ENCODE measurements at regions not wholly inside any gene's neighbourhood (a gene's known extent, or its start where the extent isn't known, plus 50 kb on each side); places are given as distances from the start of the nearest gene placed in this dataset.
A peak's percentile ranks its signal among the peaks of the same experiment; 100 is the strongest.
"Not testable (repeated sequence)": the region's sequence is repeated elsewhere in the genome, so short reads cannot be mapped to it uniquely, and the experiment has no call there.

DNA sequence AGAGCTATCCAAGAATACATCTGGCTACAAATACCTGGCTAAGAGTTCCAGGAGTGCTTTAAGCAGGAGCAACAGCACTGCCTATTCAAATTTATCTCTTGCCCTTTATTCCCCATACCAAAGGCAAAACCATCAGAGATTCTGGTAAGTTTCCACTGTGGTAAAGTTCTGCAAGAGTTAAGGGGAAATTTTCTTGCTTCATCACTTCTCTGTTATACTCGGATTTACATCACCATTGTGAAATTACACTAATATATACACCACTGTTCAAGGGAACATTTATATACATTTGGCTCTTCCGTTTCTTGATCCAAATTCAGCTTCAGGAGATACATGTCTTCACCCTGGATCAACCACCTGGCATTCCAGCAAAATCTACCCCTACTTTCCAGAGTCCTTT lies 70.8 kb upstream of the PTPN13 start:
- Histone ChIP-seq H3K36me3 (ENCODE audit: insufficient read depth, low read length) (no peaks in the 10 kb centered on the region), H3K4me3 (no peak overlapping the region), H3K27ac (no peak overlapping the region), H3K9me3 (ENCODE audit: low read depth, low read length) (peaks cover 8% of the 10 kb centered on the region), H3K9ac (ENCODE audit: insufficient read length) (no peak overlapping the region)
- TF ChIP-seq POLR2AphosphoS5 (IDR thresholded peaks at IDR 0.05; ENCODE audit: borderline replicate concordance, low read depth, low read length) = no peak
- TF ChIP-seq FOXP2 (optimal IDR thresholded peaks at IDR 0.05; ENCODE audit: control extremely low read depth, extremely low read length, insufficient read depth) = no peak
- no peak for TF ChIP-seq EZH2 (IDR thresholded peaks at IDR 0.05)
- no peak for DNase-seq (ENCODE audit: low read depth, low spot score)

DNA sequence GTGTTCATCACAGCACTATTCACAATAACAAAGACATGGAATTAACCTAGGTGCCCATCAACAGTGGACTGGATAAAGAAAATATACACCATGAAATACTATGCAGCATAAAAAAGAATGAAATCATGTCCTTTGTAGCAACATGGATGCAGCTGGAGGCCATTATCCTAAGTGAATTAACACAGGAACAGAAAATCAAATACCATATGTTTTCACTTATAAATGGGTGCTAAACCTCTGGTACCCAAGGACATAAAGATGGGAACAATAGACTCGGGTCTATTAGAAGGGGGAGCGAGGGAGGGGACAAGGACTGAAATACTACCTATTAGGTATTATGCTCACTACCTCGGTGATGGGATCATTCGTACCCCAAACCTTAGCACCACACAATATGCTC lies 66.4 kb upstream of the PTPN13 start:
- H3K27ac ChIP-seq; DNase-seq (ENCODE audit: low read depth, low spot score); H3K9me3 ChIP-seq (ENCODE audit: low read depth, low read length); H3K9ac ChIP-seq (ENCODE audit: insufficient read length); H3K36me3 ChIP-seq (ENCODE audit: insufficient read depth, low read length); H3K4me3 ChIP-seq: not testable (repeated sequence)

DNA sequence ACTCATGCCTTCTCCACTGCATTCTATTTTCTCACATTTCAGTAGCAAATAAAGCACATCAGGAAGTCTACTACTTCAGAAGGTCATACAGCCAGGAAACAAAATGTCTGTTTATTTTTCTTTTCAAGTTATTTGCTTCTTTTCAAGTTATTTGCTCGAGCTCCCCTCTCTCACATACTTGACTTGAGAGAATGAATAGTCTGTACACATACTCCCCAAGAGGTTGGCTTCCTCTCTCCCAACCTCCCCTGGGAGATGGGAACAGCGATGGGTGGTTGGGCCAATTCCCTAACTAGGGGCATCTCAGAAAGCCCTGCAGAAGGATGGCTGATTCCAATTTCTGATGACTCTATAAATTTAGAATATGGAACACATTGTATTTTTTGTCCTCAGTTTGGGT lies 64.7 kb upstream of the PTPN13 start:
- Histone ChIP-seq H3K4me3 (no peak overlapping the region), H3K27ac (no peak overlapping the region), H3K9me3 (ENCODE audit: low read depth, low read length) (no peaks in the 10 kb centered on the region; the same call in 1 of the 2 replicates), H3K9ac (ENCODE audit: insufficient read length) (no peak overlapping the region), H3K36me3 (ENCODE audit: insufficient read depth, low read length) (no peaks in the 10 kb centered on the region)
- no peak for DNase-seq (ENCODE audit: low read depth, low spot score)
- no peak for TF ChIP-seq EZH2 (IDR thresholded peaks at IDR 0.05)
- TF ChIP-seq POLR2AphosphoS5 (IDR thresholded peaks at IDR 0.05; ENCODE audit: borderline replicate concordance, low read depth, low read length) = no peak
- no peak for TF ChIP-seq FOXP2 (optimal IDR thresholded peaks at IDR 0.05; ENCODE audit: control extremely low read depth, extremely low read length, insufficient read depth)

DNA sequence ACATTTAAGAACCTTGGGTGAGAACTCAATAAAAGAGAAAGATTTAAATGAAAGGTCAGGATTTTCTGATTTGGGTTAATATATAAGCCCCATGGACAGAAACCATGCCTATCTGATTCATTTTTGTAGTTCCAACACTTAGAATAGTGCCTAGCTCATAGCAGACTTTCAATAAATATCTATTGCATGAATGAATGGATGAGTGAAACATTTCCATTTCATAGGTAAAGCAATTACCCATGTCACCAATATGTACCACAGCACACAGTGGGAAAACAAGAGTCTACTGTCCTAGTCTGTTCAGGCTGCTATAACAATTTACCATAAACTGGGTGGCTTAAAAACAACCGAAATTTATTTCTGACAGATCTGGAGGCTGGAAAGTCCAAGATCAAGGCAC lies 63.9 kb upstream of the PTPN13 start:
- no peak overlapping the region for H3K4me3 ChIP-seq
- H3K27ac ChIP-seq = no peak overlapping the region
- H3K9ac ChIP-seq (ENCODE audit: insufficient read length) = no peak overlapping the region
- no peaks in the 10 kb centered on the region for H3K36me3 ChIP-seq (ENCODE audit: insufficient read depth, low read length)
- H3K9me3 ChIP-seq (ENCODE audit: low read depth, low read length) = no peaks in the 10 kb centered on the region; the same call in 1 of the 2 replicates
- no peak for DNase-seq (ENCODE audit: low read depth, low spot score)
- TF ChIP-seq EZH2 (IDR thresholded peaks at IDR 0.05) = no peak
- no peak for TF ChIP-seq POLR2AphosphoS5 (IDR thresholded peaks at IDR 0.05; ENCODE audit: borderline replicate concordance, low read depth, low read length)
- no peak for TF ChIP-seq FOXP2 (optimal IDR thresholded peaks at IDR 0.05; ENCODE audit: control extremely low read depth, extremely low read length, insufficient read depth)

DNA sequence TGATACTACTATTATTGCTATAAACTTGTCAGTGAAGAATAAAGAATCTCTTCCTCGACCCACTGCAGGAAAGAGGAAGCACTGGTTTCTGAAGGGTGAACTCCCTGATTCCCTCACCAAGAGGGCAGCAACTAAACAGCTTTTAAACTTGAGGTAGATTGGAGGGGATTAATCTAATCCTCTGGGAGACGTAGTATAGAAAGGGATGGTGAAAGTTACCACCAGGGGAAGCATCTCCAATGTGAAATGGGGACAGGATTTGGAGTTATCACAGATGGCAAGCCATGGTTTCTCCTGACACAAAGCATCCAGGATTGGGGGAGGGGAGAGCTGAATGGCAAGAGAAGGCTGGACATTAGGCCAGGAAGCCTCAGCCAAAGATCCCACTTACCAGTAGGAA lies 62.7 kb upstream of the PTPN13 start:
- no peak overlapping the region for H3K27ac ChIP-seq
- no peak overlapping the region for H3K9ac ChIP-seq (ENCODE audit: insufficient read length)
- no peaks in the 10 kb centered on the region for H3K36me3 ChIP-seq (ENCODE audit: insufficient read depth, low read length)
- no peaks in the 10 kb centered on the region; the same call in 1 of the 2 replicates for H3K9me3 ChIP-seq (ENCODE audit: low read depth, low read length)
- TF ChIP-seq EZH2 (IDR thresholded peaks at IDR 0.05) = no peak
- TF ChIP-seq FOXP2 (optimal IDR thresholded peaks at IDR 0.05; ENCODE audit: control extremely low read depth, extremely low read length, insufficient read depth) = no peak
- no peak for TF ChIP-seq POLR2AphosphoS5 (IDR thresholded peaks at IDR 0.05; ENCODE audit: borderline replicate concordance, low read depth, low read length)
- no peak for DNase-seq (ENCODE audit: low read depth, low spot score)
- no peak overlapping the region for H3K4me3 ChIP-seq

DNA sequence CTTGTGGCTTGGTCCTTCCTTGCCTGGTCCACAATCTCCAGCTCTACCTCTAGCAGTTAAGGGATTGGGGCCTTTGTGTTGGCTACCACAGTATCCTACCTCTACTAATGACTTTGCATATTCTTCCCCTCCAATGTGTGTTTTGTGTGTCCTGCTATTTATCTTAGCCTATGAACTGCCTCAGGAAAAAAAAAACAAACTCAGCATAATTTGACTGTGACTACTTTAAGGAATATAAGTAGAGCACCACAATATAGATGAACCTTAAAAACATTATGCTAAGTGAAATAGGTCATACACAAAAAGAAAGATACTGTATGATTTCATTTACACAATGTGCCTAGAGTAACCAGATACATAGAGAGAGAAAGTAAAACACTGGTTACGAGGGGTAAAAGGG lies 61.3 kb upstream of the PTPN13 start:
- H3K9ac ChIP-seq (ENCODE audit: insufficient read length) = no peak overlapping the region
- no peaks in the 10 kb centered on the region for H3K36me3 ChIP-seq (ENCODE audit: insufficient read depth, low read length)
- no peak overlapping the region for H3K27ac ChIP-seq
- DNase-seq (ENCODE audit: low read depth, low spot score) = no peak
- H3K4me3 ChIP-seq = no peak overlapping the region
- TF ChIP-seq FOXP2 (optimal IDR thresholded peaks at IDR 0.05; ENCODE audit: control extremely low read depth, extremely low read length, insufficient read depth) (no peak), POLR2AphosphoS5 (IDR thresholded peaks at IDR 0.05; ENCODE audit: borderline replicate concordance, low read depth, low read length) (no peak), EZH2 (IDR thresholded peaks at IDR 0.05) (no peak)
- H3K9me3 ChIP-seq (ENCODE audit: low read depth, low read length) = no peaks in the 10 kb centered on the region; the same call in 1 of the 2 replicates

DNA sequence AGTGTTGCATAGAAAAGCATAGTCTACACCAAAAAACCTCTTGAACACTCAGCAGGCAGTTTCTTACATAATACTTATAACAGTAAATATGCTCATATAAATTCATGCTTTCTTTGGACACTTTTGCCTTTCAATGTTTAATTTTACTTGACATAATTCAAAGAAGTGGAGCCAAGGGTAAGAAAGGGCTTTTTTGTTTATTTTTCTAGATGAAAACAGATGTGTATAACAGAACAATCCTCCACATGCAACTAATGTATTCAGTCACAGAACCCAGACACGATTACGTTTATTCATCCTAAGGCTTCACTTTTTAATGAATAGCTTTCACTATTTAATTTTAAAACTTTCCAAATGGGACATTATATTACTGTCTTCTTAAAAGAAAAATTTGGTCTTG lies 58.0 kb upstream of the PTPN13 start:
- peak; percentile 75 for DNase-seq (ENCODE audit: low read depth, low spot score)
- Histone ChIP-seq H3K4me3 (peak overlapping the region; percentile 3; the same call in 1 of the 2 replicates), H3K9ac (ENCODE audit: insufficient read length) (no peak overlapping the region), H3K36me3 (ENCODE audit: insufficient read depth, low read length) (no peaks in the 10 kb centered on the region), H3K9me3 (ENCODE audit: low read depth, low read length) (no peaks in the 10 kb centered on the region; the same call in 1 of the 2 replicates), H3K27ac (peak overlapping the region; percentile 72)
- TF ChIP-seq POLR2AphosphoS5 (IDR thresholded peaks at IDR 0.05; ENCODE audit: borderline replicate concordance, low read depth, low read length) (peak; percentile 42; the same call in 1 of the 2 replicates), EZH2 (IDR thresholded peaks at IDR 0.05) (no peak), FOXP2 (optimal IDR thresholded peaks at IDR 0.05; ENCODE audit: control extremely low read depth, extremely low read length, insufficient read depth) (no peak)

DNA sequence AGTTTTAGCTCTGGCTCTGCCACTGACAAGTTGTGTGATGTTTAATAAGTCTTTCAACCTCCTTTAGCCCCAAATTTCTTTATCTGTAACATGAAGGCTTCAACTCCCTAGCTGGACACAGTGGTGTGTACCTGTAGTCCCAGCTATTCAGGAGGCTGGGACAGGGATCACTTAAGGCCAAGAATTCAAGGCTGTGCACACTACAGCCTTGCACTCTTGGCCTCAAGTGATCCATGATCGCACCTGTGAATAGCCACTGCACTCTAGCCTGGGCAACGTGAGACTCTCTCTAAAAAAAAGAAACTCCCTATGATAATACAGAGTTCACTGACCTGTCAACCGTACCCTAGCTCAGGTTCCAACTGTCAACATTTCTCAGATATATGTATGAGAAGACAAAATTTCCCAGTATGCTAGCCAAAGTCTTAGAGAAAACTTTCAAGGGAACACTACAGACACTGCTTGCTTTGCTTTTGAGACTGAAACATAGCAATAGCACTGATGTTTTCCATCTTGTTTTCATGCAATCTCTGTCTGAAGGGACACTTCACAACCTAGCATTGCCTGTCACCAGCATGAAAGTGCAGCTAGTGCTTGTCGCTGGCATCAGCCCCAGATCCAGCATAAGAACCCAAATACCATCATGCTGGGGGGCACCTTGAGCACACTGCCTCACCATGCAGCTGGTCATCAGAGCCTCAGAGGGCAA lies 51.6 kb upstream of the PTPN13 start:
- TF ChIP-seq POLR2AphosphoS5 (IDR thresholded peaks at IDR 0.05; ENCODE audit: borderline replicate concordance, low read depth, low read length) = no peak
- TF ChIP-seq FOXP2 (optimal IDR thresholded peaks at IDR 0.05; ENCODE audit: control extremely low read depth, extremely low read length, insufficient read depth) = no peak
- no peak for TF ChIP-seq EZH2 (IDR thresholded peaks at IDR 0.05)
- Histone ChIP-seq H3K36me3 (ENCODE audit: insufficient read depth, low read length) (no peaks in the 10 kb centered on the region), H3K9ac (ENCODE audit: insufficient read length) (no peak overlapping the region), H3K9me3 (ENCODE audit: low read depth, low read length) (no peaks in the 10 kb centered on the region), H3K4me3 (no peak overlapping the region), H3K27ac (peak overlapping the region; percentile 64)
- DNase-seq (ENCODE audit: low read depth, low spot score) = no peak

DNA sequence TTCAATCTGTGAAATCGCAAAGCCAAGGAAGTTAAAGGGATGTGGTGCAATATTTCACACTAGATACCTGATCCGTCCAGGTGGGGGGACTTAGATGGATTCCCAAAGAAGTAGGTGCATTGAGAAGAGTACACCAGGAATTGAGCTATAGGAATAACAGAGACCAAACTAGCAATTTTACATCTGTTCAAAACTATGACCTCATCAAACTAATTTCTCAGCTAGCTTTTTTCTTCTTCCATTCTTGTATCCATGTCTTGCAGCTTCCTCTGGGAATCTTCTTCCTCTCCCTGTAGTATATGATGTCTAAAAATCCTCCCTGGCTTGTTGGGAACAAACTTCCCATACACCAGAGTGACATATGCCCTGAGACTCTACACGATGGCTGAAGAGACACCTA lies 51.0 kb upstream of the PTPN13 start:
- TF ChIP-seq FOXP2 (optimal IDR thresholded peaks at IDR 0.05; ENCODE audit: control extremely low read depth, extremely low read length, insufficient read depth) (no peak), EZH2 (IDR thresholded peaks at IDR 0.05) (no peak), POLR2AphosphoS5 (IDR thresholded peaks at IDR 0.05; ENCODE audit: borderline replicate concordance, low read depth, low read length) (no peak)
- no peak overlapping the region for H3K9ac ChIP-seq (ENCODE audit: insufficient read length)
- DNase-seq (ENCODE audit: low read depth, low spot score) = no peak
- H3K36me3 ChIP-seq (ENCODE audit: insufficient read depth, low read length) = no peaks in the 10 kb centered on the region
- H3K9me3 ChIP-seq (ENCODE audit: low read depth, low read length) = no peaks in the 10 kb centered on the region
- no peak overlapping the region for H3K4me3 ChIP-seq
- H3K27ac ChIP-seq = peak overlapping the region; percentile 98
